HepG2 (cell line): ENCODE measurements at regions not wholly inside any gene's neighbourhood (a gene's known extent, or its start where the extent isn't known, plus 50 kb on each side); places are given as distances from the start of the nearest gene placed in this dataset.

Experiments used
- ATAC-seq: fragments of 200-7000 bp; cut with Tn5 transposase; 3 replicates; pipeline ENCODE4 v1.9.1; 2020; ENCODE audit warnings: mild to moderate bottlenecking, moderate library complexity
- BruUV-seq: library from RNA; stranded (reverse); fragments of 400-500 nt; replicated peaks from 2 replicates; lab custom pipeline; 2021; lab: Mats Ljungman, UMichigan
- CTCF ChIA-PET: fragments of 300-600 bp; formaldehyde crosslinking; extraction: SDS; loops from one replicate; lab custom pipeline; 2021; ENCODE audit warnings: low total read pairs, inconsistent platforms, low intra/inter-chr PET ratio; lab: Yijun Ruan, JAX
- POLR2A ChIA-PET: fragments of 350-600 bp; sonication (Branson Sonifier 250); formaldehyde crosslinking; loops from one replicate; lab custom pipeline; 2020; ENCODE audit warnings: antibody characterized with exemption, inconsistent platforms; lab: Yijun Ruan, JAX
- DNase-seq: peaks from one replicate; pipeline ENCODE4 v3.0.0-alpha.2; 2015; ENCODE audit warnings: low spot score
- FAIRE-seq: peaks from 3 replicates; lab custom pipeline; 2011; peaks lifted over from hg19 to GRCh38; lab: Jason Lieb, UNC
- H2AFZ ChIP-seq: one replicate; pipeline ENCODE4 v1.6.1; 2011; ENCODE audit warnings: low read length, inconsistent platforms
- H3K27ac ChIP-seq: fragments of 300-600 bp; 3 replicates; pipeline ENCODE4 v1.8.0; 2011; ENCODE audit warnings: mixed run types, mild to moderate bottlenecking, mixed read lengths, low read length, inconsistent platforms; ENCODE audit not compliant: insufficient read depth; ENCODE audit errors: extremely low read length
- H3K27me3 ChIP-seq, 2 experiments: fragments of 200-600 bp in 1 of 2; 2 replicates in 1 of 2; 3 replicates in 1 of 2; pipeline versions ENCODE4 v1.6.0 to v1.8.0; 2011; ENCODE audit warnings: low read length in 2 of 2, mild to moderate bottlenecking in 2 of 2, moderate library complexity in 2 of 2, inconsistent platforms in 1 of 2; ENCODE audit not compliant: insufficient read depth in 2 of 2, control insufficient read depth in 1 of 2
- H3K36me3 ChIP-seq, 2 experiments: fragments of 200-600 bp in 1 of 2; replicated peaks in 1 of 2; 2 replicates in 1 of 2; 3 replicates in 1 of 2; pipeline versions ENCODE4 v1.5.1 to v1.8.0; 2011; ENCODE audit warnings: low read length in 2 of 2, inconsistent platforms in 1 of 2; ENCODE audit not compliant: insufficient read depth in 2 of 2, control insufficient read depth in 1 of 2
- H3K4me1 ChIP-seq: 2 replicates; pipeline ENCODE4 v1.5.1; 2012; ENCODE audit warnings: low read length, inconsistent platforms; ENCODE audit not compliant: insufficient read depth
- H3K4me2 ChIP-seq: 2 replicates; pipeline ENCODE4 v1.6.0; 2011; ENCODE audit warnings: low read depth, low read length, inconsistent platforms
- H3K4me3 ChIP-seq, 3 experiments: fragments of 200-600 bp in 1 of 3; sonication (generic), shearing (Covaris generic) in 1 of 3; replicated peaks in 1 of 3; 2 replicates each; pipeline ENCODE4 v1.5.1; 2011 to 2016; ENCODE audit warnings: low read length in 3 of 3, inconsistent platforms in 2 of 3, low read depth in 2 of 3, mild to moderate bottlenecking in 2 of 3, control low read depth in 1 of 3, mixed read lengths in 1 of 3; ENCODE audit not compliant: insufficient read depth in 1 of 3
- H3K79me2 ChIP-seq: one replicate; pipeline ENCODE4 v1.6.1; 2011; ENCODE audit warnings: low read length, inconsistent platforms; ENCODE audit not compliant: insufficient read depth
- H3K9ac ChIP-seq: 2 replicates; pipeline ENCODE4 v1.6.0; 2011; ENCODE audit warnings: mild to moderate bottlenecking, low read depth, low read length, inconsistent platforms; ENCODE audit not compliant: insufficient read depth
- H3K9me3 ChIP-seq: 2 replicates; pipeline ENCODE4 v1.5.1; 2012; ENCODE audit warnings: mild to moderate bottlenecking, low read length
- H4K20me1 ChIP-seq: 2 replicates; pipeline ENCODE4 v1.6.0; 2011; ENCODE audit warnings: inconsistent platforms, mild to moderate bottlenecking, low read length, moderate library complexity; ENCODE audit not compliant: insufficient read depth
- ARNT ChIP-seq: fragments of 450-650 bp; IDR thresholded peaks from 2 replicates; pipeline ENCODE4 v1.6.1; 2017
- E2F2 ChIP-seq: sonication (generic); formaldehyde crosslinking; IDR thresholded peaks from 2 replicates; pipeline ENCODE4 v1.4.0; 2020; ENCODE audit warnings: missing genetic modification reagents, borderline replicate concordance
- ESRRA ChIP-seq: sonication (generic); formaldehyde crosslinking; IDR thresholded peaks from 2 replicates; pipeline ENCODE4 v1.5.1; 2020; ENCODE audit warnings: mild to moderate bottlenecking, low read depth, missing genetic modification reagents
- GATAD1 ChIP-seq: IDR thresholded peaks from 2 replicates; pipeline ENCODE4 v1.6.1; 2016; ENCODE audit warnings: missing genetic modification reagents, missing compliant biosample characterization
- HOXA5 ChIP-seq: sonication (generic); formaldehyde crosslinking; IDR thresholded peaks from 2 replicates; pipeline ENCODE4 v1.4.0; 2020; ENCODE audit warnings: missing genetic modification reagents
- MAFK ChIP-seq, 2 experiments: IDR thresholded peaks in 1 of 2; conservative IDR thresholded peaks in 1 of 2; 2 replicates each; pipeline ENCODE4 v1.6.1; 2011; ENCODE audit warnings: improper control_type of control experiment in 2 of 2, low read length in 2 of 2
- PRPF4 ChIP-seq: fragments of 200-400 bp; formaldehyde crosslinking; IDR thresholded peaks from 2 replicates; pipeline ENCODE4 v1.6.1; 2016; ENCODE audit warnings: low read length, low read depth; ENCODE audit not compliant: poor library complexity, severe bottlenecking
- RAD51 ChIP-seq: fragments of 450-650 bp; IDR thresholded peaks from 2 replicates; pipeline ENCODE4 v1.6.1; 2016; ENCODE audit warnings: borderline replicate concordance
- SNAPC5 ChIP-seq: sonication (generic); formaldehyde crosslinking; IDR thresholded peaks from 2 replicates; pipeline ENCODE4 v1.8.1; 2023; ENCODE audit warnings: mild to moderate bottlenecking, missing genetic modification reagents, borderline replicate concordance
- SPEN ChIP-seq: sonication (generic); formaldehyde crosslinking; IDR thresholded peaks from 2 replicates; pipeline ENCODE4 v1.5.1; 2020; ENCODE audit warnings: low read depth, mild to moderate bottlenecking, missing genetic modification reagents
- THYN1 ChIP-seq: sonication (generic); formaldehyde crosslinking; IDR thresholded peaks from 2 replicates; pipeline ENCODE4 v1.8.1; 2023; ENCODE audit warnings: low read depth, mild to moderate bottlenecking, moderate library complexity, missing genetic modification reagents, borderline replicate concordance
- ZNF460 ChIP-seq: sonication (generic); formaldehyde crosslinking; IDR thresholded peaks from 2 replicates; pipeline ENCODE4 v1.5.1; 2020; ENCODE audit warnings: missing genetic modification reagents, mild to moderate bottlenecking, borderline replicate concordance
- ZNF530 ChIP-seq: sonication (generic); formaldehyde crosslinking; IDR thresholded peaks from 2 replicates; pipeline ENCODE4 v1.5.0; 2020; ENCODE audit warnings: low read depth, mild to moderate bottlenecking, missing genetic modification reagents
- ZNF546 ChIP-seq: sonication (generic); formaldehyde crosslinking; conservative IDR thresholded peaks from 2 replicates; pipeline ENCODE4 v1.8.1; 2023; ENCODE audit warnings: mild to moderate bottlenecking, missing genetic modification reagents
- WGBS: methylation state at CpG from one replicate; pipeline ENCODE4 v1.1.6; 2017; ENCODE audit warnings: low lambda C conversion rate; 5-methylcytosine and 5-hydroxymethylcytosine counted together
- in situ Hi-C: cut with HindIII; loops from 2 replicates; pipeline ENCODE4 v1.10.0; 2017; ENCODE audit warnings: low pct_unique_long_range_greater_than_20kb; ENCODE audit not compliant: extremely low pct_ligation_motif_present
- intact Hi-C: fragments of 100-400 bp; cut with micrococcal nuclease; formaldehyde crosslinking; loops from one replicate; pipeline ENCODE4 v1.10.0; 2022; ENCODE audit not compliant: unreplicated experiment
- TF ChIP-seq, protein P1 (sequence below): IDR thresholded peaks from 2 replicates; pipeline ENCODE4 v1.6.1; 2016; ENCODE audit warnings: missing biosample characterization, missing genetic modification reagents, low read depth
- TF ChIP-seq, protein P2 (sequence below): IDR thresholded peaks from 2 replicates; pipeline ENCODE4 v1.6.1; 2016

DNA sequence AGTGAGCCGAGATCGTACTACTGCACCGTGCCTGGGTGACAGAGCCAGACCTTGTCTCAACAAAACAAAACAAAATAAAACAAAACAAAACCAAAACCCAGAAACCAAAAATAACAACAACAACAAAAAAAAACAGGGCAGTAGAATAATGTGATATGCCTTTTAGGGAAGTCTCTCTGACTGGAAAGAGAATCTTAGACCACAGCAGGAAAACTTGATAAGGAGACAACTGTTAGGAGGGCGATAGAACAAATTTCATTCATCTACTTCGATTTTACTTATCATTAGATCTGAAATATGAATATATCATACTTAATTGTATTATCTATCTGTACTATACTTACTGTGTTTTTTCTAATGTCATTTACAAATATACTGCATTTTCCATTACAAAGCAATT is 109.0 kb upstream of the CNTNAP5 start:
- Histone ChIP-seq H3K27me3 (no peaks in the 10 kb centered on the region), H2AFZ (no peak overlapping the region), H3K9me3 (peaks cover 93% of the 10 kb centered on the region), H3K27ac (no peak overlapping the region), H3K79me2 (no peaks in the 10 kb centered on the region), H3K9ac (no peak overlapping the region), H3K36me3 (no peaks in the 10 kb centered on the region), H3K4me3 (no peak overlapping the region), H3K4me2 (no peak overlapping the region), H4K20me1 (no peaks in the 10 kb centered on the region), H3K4me1 (no peaks in the 10 kb centered on the region)
- in situ Hi-C loops: no loop called here
- DNase-seq (no peak), ATAC-seq (no peak), FAIRE-seq (no peak)
- ChIA-PET POLR2A (no interaction called here), CTCF (no interaction called here)
- no peak for TF ChIP-seq SNAPC5 (CRISPR knock-in tag)
- no peak for TF ChIP-seq E2F2 (CRISPR knock-in tag)
- no peak for TF ChIP-seq SPEN (CRISPR knock-in tag)
- BruUV-seq: no TSS peak
- intact Hi-C loops: no loop called here
- 17% methylated on average over 5 of the region's 5 CpGs for WGBS

DNA sequence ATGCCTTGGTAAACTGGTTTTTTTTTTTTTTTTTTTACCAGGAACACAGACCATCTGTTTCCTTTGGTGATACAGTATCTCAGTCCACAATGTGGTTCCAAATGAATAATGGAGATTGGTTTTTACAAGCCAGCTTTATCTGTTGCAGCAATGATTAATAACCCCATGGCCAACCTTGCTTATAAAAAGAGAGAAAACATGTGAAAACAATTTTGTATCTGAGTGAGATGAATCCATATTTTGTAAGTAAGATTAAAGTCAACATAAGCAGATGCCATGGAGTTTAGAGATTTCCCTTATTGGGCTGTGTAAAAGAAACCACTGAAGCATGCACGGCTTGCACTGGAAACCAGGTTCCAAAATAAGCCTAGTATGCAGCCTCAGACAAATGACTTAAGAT is 108.6 kb upstream of the CNTNAP5 start:
- in situ Hi-C loops: no loop called here
- no peak overlapping the region for H3K9ac ChIP-seq
- no peak overlapping the region for H2AFZ ChIP-seq
- intact Hi-C loops: no loop called here
- CTCF ChIA-PET: no interaction called here
- no peak for ATAC-seq
- no peak overlapping the region for H3K4me2 ChIP-seq
- TF ChIP-seq ZNF546 (CRISPR knock-in tag) (no peak), ESRRA (CRISPR knock-in tag) (no peak), GATAD1 (CRISPR knock-in tag) (no peak), RAD51 (no peak), THYN1 (no peak), HOXA5 (CRISPR knock-in tag) (no peak), MAFK (conservative IDR thresholded peaks at IDR 0.05 in 1 of 2, IDR thresholded peaks at IDR 0.05 in 1 of 2; ENCODE audit: low read length in 2 of 2) (no peak), ZNF460 (CRISPR knock-in tag) (no peak), ZNF530 (no peak), ARNT (no peak), PRPF4 (no peak)
- TF ChIP-seq, protein P1, sequence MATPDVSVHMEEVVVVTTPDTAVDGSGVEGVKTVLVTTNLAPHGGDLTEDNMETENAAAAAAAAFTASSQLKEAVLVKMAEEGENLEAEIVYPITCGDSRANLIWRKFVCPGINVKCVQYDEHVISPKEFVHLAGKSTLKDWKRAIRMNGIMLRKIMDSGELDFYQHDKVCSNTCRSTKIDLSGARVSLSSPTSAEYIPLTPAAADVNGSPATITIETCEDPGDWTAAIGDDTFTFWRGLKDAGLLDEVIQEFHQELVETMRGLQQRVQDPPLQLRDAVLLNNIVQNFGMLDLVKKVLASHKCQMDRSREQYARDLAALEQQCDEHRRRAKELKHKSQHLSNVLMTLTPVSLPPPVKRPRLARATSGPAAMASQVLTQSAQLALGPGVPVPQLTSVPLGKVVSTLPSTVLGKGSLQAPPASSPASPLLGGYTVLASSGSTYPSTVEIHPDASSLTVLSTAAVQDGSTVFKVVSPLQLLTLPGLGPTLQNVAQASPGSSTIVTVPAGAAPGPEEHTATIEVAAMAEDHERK: no peak
- TF ChIP-seq, protein P2, sequence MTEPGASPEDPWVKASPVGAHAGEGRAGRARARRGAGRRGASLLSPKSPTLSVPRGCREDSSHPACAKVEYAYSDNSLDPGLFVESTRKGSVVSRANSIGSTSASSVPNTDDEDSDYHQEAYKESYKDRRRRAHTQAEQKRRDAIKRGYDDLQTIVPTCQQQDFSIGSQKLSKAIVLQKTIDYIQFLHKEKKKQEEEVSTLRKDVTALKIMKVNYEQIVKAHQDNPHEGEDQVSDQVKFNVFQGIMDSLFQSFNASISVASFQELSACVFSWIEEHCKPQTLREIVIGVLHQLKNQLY (CRISPR knock-in tag): no peak
- TF ChIP-seq, all 625 proteins: peak for 0
- BruUV-seq: no TSS peak
- Histone ChIP-seq H3K9me3 (peaks cover 91% of the 10 kb centered on the region), H3K36me3 (no peaks in the 10 kb centered on the region), H3K4me3 (no peak overlapping the region), H3K27ac (no peak overlapping the region), H3K79me2 (no peaks in the 10 kb centered on the region), H3K27me3 (no peaks in the 10 kb centered on the region), H3K4me1 (no peaks in the 10 kb centered on the region), H4K20me1 (no peaks in the 10 kb centered on the region)
- 0% methylated on average over 1 of the region's 1 CpG for WGBS
- no peak for DNase-seq
- POLR2A ChIA-PET: no interaction called here
- FAIRE-seq: no peak
